Parathyroid adenoma (tissue), 2 donors: ENCODE measurements at regions not wholly inside any gene's neighbourhood (a gene's known extent, or its start where the extent isn't known, plus 50 kb on each side); places are given as distances from the start of the nearest gene placed in this dataset.

Source experiments
- H2AFZ ChIP-seq: fragments of 300-600 bp; sonication (generic); one replicate; pipeline ENCODE4 v1.7.0; 2017; ENCODE audit warnings: antibody characterized with exemption, mild to moderate bottlenecking
- H3K27ac ChIP-seq: fragments of 300-600 bp; sonication (generic); one replicate; pipeline ENCODE4 v1.7.0; 2017
- H3K27me3 ChIP-seq: fragments of 300-600 bp; sonication (generic); one replicate; pipeline ENCODE4 v1.7.0; 2017; ENCODE audit warnings: low read length; ENCODE audit not compliant: control insufficient read depth, insufficient read depth
- H3K36me3 ChIP-seq: fragments of 300-600 bp; sonication (generic); one replicate; pipeline ENCODE4 v1.7.0; 2017; ENCODE audit warnings: low read length; ENCODE audit not compliant: control insufficient read depth, insufficient read depth
- H3K4me1 ChIP-seq: fragments of 300-600 bp; sonication (generic); one replicate; pipeline ENCODE4 v1.7.0; 2017; ENCODE audit warnings: control low read depth
- H3K4me2 ChIP-seq: fragments of 300-600 bp; sonication (generic); one replicate; pipeline ENCODE4 v1.7.0; 2017; ENCODE audit warnings: low read length
- H3K4me3 ChIP-seq: fragments of 300-600 bp; sonication (generic); one replicate; pipeline ENCODE4 v1.7.0; 2017; ENCODE audit warnings: low read depth, low read length
- H3K79me2 ChIP-seq: fragments of 300-600 bp; sonication (generic); one replicate; pipeline ENCODE4 v1.7.0; 2017; ENCODE audit warnings: control low read depth
- H3K9ac ChIP-seq: fragments of 300-600 bp; sonication (generic); one replicate; pipeline ENCODE4 v1.7.0; 2017; ENCODE audit warnings: mild to moderate bottlenecking
- H3K9me3 ChIP-seq: fragments of 300-600 bp; sonication (generic); one replicate; pipeline ENCODE4 v1.7.0; 2017; ENCODE audit warnings: low read length; ENCODE audit not compliant: control insufficient read depth
- TF ChIP-seq, protein P1 (sequence below): fragments of 300-600 bp; sonication (generic); IDR thresholded peaks from one replicate; pipeline ENCODE4 v1.7.0; 2017; ENCODE audit warnings: antibody characterized with exemption, mild to moderate bottlenecking
- donor health status: primary hyperparathyroidism.

DNA sequence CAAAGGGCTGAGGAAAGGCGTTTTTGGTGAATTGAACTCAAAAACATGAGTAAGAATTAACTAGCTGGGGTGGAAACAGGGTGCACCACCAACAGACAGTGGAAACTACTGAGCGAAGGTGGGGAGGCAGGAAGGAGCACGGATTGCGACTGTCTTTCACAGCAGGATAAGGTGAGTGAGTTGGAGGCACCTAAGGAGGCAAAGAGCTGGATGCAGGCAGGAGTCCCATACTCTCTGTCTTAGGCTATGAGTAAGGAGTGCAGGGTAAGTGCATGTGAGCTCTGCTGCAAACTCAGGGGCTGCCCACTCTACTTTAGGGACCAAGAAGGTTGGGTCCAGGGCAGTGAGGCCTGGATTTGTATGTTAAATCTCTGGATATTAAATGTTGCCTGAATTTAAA, 333.1 kb upstream of the ZNF521 start:
- TF ChIP-seq, protein P1, sequence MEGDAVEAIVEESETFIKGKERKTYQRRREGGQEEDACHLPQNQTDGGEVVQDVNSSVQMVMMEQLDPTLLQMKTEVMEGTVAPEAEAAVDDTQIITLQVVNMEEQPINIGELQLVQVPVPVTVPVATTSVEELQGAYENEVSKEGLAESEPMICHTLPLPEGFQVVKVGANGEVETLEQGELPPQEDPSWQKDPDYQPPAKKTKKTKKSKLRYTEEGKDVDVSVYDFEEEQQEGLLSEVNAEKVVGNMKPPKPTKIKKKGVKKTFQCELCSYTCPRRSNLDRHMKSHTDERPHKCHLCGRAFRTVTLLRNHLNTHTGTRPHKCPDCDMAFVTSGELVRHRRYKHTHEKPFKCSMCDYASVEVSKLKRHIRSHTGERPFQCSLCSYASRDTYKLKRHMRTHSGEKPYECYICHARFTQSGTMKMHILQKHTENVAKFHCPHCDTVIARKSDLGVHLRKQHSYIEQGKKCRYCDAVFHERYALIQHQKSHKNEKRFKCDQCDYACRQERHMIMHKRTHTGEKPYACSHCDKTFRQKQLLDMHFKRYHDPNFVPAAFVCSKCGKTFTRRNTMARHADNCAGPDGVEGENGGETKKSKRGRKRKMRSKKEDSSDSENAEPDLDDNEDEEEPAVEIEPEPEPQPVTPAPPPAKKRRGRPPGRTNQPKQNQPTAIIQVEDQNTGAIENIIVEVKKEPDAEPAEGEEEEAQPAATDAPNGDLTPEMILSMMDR = no peak
- H3K4me1 ChIP-seq = no peaks in the 10 kb centered on the region
- H3K36me3 ChIP-seq = no peaks in the 10 kb centered on the region
- H3K27ac ChIP-seq = no peak overlapping the region
- no peaks in the 10 kb centered on the region for H3K9me3 ChIP-seq
- H2AFZ ChIP-seq = no peak overlapping the region
- H3K4me3 ChIP-seq = no peak overlapping the region
- H3K9ac ChIP-seq = no peak overlapping the region
- no peaks in the 10 kb centered on the region for H3K79me2 ChIP-seq
- no peaks in the 10 kb centered on the region for H3K27me3 ChIP-seq
- no peak overlapping the region for H3K4me2 ChIP-seq

DNA sequence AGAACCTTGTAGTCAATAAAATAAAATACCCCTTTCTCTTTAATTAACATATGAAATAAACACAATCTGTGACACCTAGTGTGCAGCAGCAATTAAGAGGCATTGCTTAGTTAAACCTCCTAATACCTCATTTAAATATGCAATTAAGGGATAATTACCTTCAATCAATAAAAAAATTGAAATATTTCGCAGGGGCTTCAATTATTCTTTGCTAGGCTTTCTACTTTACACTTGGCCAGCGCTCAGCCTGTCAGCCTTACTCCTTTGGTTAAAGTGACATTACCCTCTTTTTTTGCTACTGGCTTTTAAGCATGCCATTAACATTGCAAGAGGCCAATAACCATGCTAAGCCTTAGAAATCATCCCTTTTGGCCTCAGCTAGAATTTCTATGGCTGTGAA, 327.5 kb upstream of the ZNF521 start:
- no peak overlapping the region for H3K27ac ChIP-seq
- H3K36me3 ChIP-seq = no peaks in the 10 kb centered on the region
- TF ChIP-seq, protein P1 = no peak
- H3K4me3 ChIP-seq = no peak overlapping the region
- no peak overlapping the region for H2AFZ ChIP-seq
- H3K4me1 ChIP-seq = no peaks in the 10 kb centered on the region
- H3K9me3 ChIP-seq = no peaks in the 10 kb centered on the region
- H3K9ac ChIP-seq = no peak overlapping the region
- no peaks in the 10 kb centered on the region for H3K27me3 ChIP-seq
- H3K4me2 ChIP-seq = no peak overlapping the region
- H3K79me2 ChIP-seq = no peaks in the 10 kb centered on the region

DNA sequence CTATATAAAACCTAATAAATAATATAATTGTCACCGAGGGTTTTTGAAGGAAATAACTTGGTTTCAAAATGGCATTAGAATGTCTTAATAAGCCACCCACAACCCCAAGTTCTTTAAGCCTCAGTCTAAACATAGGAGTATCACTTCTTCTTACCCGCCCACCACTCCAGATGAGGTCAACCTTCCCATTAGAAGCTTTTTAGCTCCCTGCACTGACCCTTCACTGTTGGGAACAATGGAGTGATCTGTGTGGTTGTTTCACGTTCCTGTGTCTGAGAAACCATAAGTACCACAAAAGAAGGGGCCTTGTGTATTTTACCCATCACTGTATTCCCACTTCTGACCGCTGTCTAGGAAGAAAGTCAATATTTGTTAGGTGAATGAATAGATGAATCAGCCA, 326.3 kb upstream of the ZNF521 start:
- Histone ChIP-seq H3K9me3 (no peaks in the 10 kb centered on the region), H3K27ac (no peak overlapping the region), H3K9ac (no peak overlapping the region), H3K79me2 (no peaks in the 10 kb centered on the region), H3K4me1 (no peaks in the 10 kb centered on the region), H3K27me3 (no peaks in the 10 kb centered on the region), H3K4me2 (no peak overlapping the region), H3K4me3 (no peak overlapping the region), H3K36me3 (no peaks in the 10 kb centered on the region), H2AFZ (no peak overlapping the region)
- TF ChIP-seq, protein P1 = no peak

DNA sequence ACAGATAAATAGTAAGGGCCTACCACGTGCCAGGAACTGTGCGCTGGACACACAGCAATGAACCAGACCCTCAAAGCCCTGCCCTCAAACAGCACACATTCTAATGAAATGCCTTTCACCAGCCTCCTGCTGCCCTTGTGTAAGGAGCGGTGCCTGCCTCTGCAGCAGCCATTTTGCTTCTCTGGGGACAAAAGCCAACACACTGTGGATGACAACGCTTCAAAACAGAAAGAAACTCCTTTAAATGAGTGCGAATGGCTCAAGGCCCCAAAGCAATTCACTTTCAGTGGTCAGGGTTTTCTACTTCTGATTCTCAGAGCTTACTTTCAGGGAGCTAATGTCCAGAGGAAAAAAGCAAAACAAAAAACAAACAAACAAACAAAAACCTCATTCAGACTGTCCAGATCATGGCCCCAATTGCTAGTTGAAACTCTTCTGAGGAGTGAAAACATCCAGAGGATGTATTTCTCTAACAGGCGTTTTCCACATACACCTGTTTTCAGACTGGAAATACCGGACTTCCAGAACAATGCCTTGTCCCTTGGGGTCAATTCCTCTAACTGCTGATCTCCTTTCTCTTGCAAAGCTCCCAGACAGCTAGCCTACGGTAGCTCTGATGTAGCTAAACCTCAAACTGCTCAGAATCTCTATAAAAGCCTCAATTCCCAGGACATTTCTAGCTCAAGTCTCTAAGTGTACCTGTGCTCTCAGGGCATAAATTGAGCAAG, 323.3 kb upstream of the ZNF521 start:
- Histone ChIP-seq H3K79me2 (no peaks in the 10 kb centered on the region), H3K9ac (no peak overlapping the region), H3K4me3 (no peak overlapping the region), H3K27me3 (no peaks in the 10 kb centered on the region), H3K4me2 (no peak overlapping the region), H3K4me1 (no peaks in the 10 kb centered on the region), H3K9me3 (no peaks in the 10 kb centered on the region), H2AFZ (no peak overlapping the region), H3K36me3 (no peaks in the 10 kb centered on the region), H3K27ac (no peak overlapping the region)
- TF ChIP-seq, protein P1 = no peak

DNA sequence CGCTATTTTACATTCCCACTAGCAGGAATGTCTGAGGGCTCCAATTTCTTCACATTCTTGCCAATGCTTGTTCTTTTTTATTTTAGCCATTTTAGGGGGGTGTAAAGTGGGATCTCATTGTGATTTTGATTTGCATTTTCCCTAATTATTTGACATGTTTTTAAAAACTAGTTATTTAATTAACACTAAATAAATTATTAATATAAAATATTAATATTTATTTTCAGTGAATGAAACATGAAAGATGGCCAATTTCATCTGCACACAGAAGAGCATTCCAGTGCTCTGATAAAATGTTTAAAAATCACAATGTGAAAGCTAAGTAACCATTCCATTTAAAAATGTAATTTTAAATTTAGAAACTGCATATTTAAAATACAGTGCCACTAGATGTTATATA, 322.2 kb upstream of the ZNF521 start:
- Histone ChIP-seq H3K4me1 (no peaks in the 10 kb centered on the region), H3K36me3 (no peaks in the 10 kb centered on the region), H2AFZ (no peak overlapping the region), H3K27me3 (no peaks in the 10 kb centered on the region), H3K79me2 (no peaks in the 10 kb centered on the region), H3K9me3 (no peaks in the 10 kb centered on the region), H3K9ac (no peak overlapping the region), H3K4me3 (no peak overlapping the region), H3K4me2 (no peak overlapping the region), H3K27ac (no peak overlapping the region)
- TF ChIP-seq, protein P1 = no peak
